ENCODE measurements at regions not wholly inside any gene's neighbourhood (a gene's known extent, or its start where the extent isn't known, plus 50 kb on each side); places are given as distances from the start of the nearest gene placed in this dataset.

DNA sequence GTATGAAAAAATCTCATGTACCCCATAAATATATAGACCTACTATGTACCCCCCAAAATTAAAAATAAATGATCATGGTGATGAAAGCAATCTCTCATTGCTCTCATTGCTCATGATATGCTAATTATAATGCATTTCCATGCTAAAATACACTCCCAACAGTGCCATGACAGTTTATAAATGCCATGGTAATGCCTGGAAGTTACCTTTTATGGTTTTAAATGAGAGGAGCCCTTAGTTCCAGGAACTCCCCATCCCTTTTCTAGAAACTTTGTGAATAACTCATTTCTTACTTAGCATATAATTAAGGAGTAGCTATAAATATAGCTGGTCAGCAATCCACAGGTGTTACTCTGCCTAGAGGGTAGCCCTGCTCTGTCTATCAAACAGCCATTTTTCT lies 166.1 kb upstream of the RGS18 start:
- no peak for DNase-seq (ENCODE audit: low read depth)
- no peak overlapping the region for H3K4me3 ChIP-seq (ENCODE audit: low read depth, low read length)
- TF ChIP-seq, protein P1, sequence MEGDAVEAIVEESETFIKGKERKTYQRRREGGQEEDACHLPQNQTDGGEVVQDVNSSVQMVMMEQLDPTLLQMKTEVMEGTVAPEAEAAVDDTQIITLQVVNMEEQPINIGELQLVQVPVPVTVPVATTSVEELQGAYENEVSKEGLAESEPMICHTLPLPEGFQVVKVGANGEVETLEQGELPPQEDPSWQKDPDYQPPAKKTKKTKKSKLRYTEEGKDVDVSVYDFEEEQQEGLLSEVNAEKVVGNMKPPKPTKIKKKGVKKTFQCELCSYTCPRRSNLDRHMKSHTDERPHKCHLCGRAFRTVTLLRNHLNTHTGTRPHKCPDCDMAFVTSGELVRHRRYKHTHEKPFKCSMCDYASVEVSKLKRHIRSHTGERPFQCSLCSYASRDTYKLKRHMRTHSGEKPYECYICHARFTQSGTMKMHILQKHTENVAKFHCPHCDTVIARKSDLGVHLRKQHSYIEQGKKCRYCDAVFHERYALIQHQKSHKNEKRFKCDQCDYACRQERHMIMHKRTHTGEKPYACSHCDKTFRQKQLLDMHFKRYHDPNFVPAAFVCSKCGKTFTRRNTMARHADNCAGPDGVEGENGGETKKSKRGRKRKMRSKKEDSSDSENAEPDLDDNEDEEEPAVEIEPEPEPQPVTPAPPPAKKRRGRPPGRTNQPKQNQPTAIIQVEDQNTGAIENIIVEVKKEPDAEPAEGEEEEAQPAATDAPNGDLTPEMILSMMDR (IDR thresholded peaks at IDR 0.05; ENCODE audit: control insufficient read depth, extremely low read depth, insufficient read depth) = no peak

DNA sequence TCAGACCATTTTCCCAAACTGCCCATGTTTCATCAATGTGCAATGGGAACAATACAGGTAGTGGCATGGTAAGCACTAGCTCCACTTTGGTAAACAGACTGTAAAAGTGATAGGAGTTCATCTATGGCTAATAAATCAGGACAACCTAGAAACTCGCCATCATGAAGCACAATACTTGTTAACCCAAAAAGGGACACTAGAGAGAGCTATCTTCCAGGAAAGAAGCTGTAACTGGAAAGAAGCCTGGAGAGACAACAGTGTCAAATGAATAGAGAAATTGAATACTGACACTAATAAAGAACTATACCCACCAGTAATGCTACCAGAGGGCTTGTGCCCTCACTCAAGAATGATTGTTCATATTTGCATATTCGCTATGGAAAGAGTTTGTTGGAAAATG lies 164.7 kb upstream of the RGS18 start:
- TF ChIP-seq, protein P1 (IDR thresholded peaks at IDR 0.05; ENCODE audit: control insufficient read depth, extremely low read depth, insufficient read depth) = peak; percentile 61
- peak; percentile 18 for DNase-seq (ENCODE audit: low read depth)
- no peak overlapping the region for H3K4me3 ChIP-seq (ENCODE audit: low read depth, low read length)

DNA sequence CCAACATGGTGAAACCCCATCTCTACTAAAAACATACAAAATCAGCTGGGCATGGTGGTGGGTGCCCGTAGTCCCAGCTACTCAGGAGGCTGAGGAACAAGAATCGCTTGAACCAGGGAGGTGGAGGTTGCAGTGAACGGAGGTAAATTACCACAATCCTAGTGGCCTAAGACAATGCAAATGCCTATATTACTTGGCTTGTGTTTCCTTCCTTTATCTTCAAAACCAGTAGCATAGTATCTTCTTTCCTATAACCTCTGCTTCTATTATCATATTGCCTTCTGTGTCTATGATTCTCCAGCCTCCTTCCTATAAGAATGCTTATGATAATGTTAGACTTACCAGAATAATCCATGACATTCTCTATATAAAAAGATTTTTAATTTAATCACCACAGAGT lies 156.2 kb upstream of the RGS18 start:
- H3K4me3 ChIP-seq (ENCODE audit: low read depth, low read length) = no peak overlapping the region
- TF ChIP-seq, protein P1 (IDR thresholded peaks at IDR 0.05; ENCODE audit: control insufficient read depth, extremely low read depth, insufficient read depth) = no peak
- no peak for DNase-seq (ENCODE audit: low read depth)

DNA sequence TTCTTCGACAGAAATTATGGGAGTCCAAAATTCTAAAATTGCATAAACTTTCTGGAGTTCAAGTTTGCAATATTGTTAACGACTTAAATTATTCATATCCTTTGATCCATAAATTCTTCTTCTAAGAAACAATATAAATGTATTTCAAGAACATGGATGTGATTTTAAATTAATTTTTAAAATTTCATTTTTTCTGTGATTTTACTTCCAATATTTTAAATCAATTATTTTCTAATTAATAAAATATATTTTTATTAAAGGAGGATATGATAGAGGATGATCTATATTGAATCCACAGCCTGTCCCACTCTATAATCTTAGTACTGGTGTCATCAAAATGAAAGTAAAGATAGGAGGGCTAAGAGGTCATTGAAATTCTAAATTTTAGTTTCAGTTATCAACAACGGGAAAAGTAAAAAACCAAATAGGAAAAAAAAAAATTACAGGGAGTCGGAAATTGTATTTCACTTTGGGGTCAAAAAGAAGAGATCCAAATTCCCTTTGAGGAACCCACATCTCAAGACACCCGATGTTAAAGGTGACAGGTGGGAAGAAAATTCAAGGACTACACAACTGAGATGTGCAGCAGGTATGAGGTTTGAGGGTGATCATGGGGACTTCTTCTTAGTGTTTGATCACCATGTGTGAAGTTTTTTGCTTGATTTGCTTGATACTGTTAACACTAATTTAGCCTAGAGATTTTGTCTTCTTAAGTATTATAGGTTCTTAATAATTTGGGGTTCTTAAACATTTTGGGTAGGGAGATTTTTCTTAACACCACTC lies 154.8 kb upstream of the RGS18 start:
- no peak overlapping the region for H3K4me3 ChIP-seq (ENCODE audit: low read depth, low read length)
- TF ChIP-seq, protein P1 (IDR thresholded peaks at IDR 0.05; ENCODE audit: control insufficient read depth, extremely low read depth, insufficient read depth) = no peak
- no peak for DNase-seq (ENCODE audit: low read depth)

DNA sequence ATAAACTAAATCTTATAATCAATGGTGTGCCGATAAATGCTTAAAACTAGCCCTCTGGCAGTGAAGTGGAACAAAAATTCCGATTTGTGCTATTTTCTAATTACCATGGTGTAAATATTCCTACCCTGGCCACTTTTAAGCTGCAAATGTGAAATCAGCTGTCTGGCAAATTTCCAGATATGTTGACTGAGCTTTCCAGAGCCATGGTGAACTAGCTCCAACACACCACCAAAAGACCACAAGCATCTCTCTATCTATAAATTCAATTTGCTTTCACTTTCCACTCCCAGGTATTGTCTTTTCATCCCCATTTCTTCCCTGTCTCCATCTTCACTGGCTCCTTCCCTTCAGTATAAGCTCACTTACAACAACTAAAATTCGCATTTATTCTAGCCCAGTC lies 152.3 kb upstream of the RGS18 start:
- no peak for DNase-seq (ENCODE audit: low read depth)
- no peak overlapping the region for H3K4me3 ChIP-seq (ENCODE audit: low read depth, low read length)
- TF ChIP-seq, protein P1 (IDR thresholded peaks at IDR 0.05; ENCODE audit: control insufficient read depth, extremely low read depth, insufficient read depth) = no peak

DNA sequence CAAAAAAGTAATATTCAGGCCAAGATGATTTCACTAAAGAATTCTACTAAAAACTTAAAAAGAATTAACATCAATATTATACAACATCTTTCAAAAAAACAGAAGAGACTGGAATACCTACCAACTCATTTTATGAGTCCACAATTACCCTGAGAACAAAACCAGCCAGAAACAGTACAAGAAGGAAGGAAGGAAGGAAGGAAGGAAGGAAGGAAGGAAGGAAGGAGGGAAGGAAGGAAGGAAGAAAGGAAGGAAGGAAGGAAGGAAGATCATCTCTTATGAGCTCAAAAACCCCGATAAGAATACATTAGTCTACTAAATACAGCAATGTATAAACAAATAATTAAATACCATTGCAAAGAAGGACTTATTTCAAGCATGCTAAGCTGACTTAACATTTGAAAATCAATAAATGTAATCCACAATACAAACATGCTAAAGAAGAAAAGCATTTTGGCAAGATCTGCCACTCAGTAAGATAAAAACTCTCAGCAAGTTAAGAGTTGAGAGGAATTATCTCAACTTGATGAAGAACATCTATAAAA lies 149.9 kb upstream of the RGS18 start:
- H3K4me3 ChIP-seq (ENCODE audit: low read depth, low read length) = no peak overlapping the region
- DNase-seq (ENCODE audit: low read depth) = no peak
- TF ChIP-seq, protein P1 (IDR thresholded peaks at IDR 0.05; ENCODE audit: control insufficient read depth, extremely low read depth, insufficient read depth) = no peak

DNA sequence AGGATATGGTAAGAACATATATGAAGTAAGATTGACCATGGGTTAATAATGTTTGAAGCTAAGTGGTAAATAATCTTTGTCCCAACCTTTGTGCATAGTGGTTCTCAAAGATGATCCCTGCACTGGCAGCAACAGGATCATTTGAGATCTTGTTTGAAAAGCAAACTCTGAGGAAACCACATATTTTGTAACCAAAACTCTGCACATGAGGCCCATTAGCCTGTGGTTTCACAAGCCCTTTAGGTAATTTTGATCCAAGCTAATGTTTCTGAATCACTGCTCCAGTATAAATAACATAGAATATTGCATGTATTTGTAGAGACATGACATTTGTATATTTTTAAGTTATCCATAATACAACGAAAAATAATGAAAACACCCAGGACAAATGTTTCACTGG lies 147.9 kb upstream of the RGS18 start:
- DNase-seq (ENCODE audit: low read depth) = no peak
- TF ChIP-seq, protein P1 (IDR thresholded peaks at IDR 0.05; ENCODE audit: control insufficient read depth, extremely low read depth, insufficient read depth) = no peak
- no peak overlapping the region for H3K4me3 ChIP-seq (ENCODE audit: low read depth, low read length)

All from LNCaP clone FGC (cell line).